ENCODE measurements at regions not wholly inside any gene's neighbourhood (a gene's known extent, or its start where the extent isn't known, plus 50 kb on each side); places are given as distances from the start of the nearest gene placed in this dataset.

GRCh38 chr3:182445576-182445975 is 347.7 kb upstream of the ATP11B start:
- no peak for TF ChIP-seq POLR2A (IDR thresholded peaks at IDR 0.05)
- TF ChIP-seq, protein P1, sequence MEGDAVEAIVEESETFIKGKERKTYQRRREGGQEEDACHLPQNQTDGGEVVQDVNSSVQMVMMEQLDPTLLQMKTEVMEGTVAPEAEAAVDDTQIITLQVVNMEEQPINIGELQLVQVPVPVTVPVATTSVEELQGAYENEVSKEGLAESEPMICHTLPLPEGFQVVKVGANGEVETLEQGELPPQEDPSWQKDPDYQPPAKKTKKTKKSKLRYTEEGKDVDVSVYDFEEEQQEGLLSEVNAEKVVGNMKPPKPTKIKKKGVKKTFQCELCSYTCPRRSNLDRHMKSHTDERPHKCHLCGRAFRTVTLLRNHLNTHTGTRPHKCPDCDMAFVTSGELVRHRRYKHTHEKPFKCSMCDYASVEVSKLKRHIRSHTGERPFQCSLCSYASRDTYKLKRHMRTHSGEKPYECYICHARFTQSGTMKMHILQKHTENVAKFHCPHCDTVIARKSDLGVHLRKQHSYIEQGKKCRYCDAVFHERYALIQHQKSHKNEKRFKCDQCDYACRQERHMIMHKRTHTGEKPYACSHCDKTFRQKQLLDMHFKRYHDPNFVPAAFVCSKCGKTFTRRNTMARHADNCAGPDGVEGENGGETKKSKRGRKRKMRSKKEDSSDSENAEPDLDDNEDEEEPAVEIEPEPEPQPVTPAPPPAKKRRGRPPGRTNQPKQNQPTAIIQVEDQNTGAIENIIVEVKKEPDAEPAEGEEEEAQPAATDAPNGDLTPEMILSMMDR (IDR thresholded peaks at IDR 0.05) = no peak

Measured in vagina (tissue), 2 donors.